Trophoblast cell (in vitro differentiated cells and primary cell): ENCODE measurements at regions not wholly inside any gene's neighbourhood (a gene's known extent, or its start where the extent isn't known, plus 50 kb on each side); places are given as distances from the start of the nearest gene placed in this dataset.

Experiments
- DNase-seq, 2 donors: peaks; one replicate each; pipeline ENCODE4 v3.0.0-alpha.2; 2016
- H2AFZ ChIP-seq: 2 replicates; pipeline ENCODE4 v1.6.1; 2013; ENCODE audit warnings: low read length, moderate library complexity, mild to moderate bottlenecking; ENCODE audit not compliant: insufficient read depth, poor library complexity
- H2AK5ac ChIP-seq: 2 replicates; pipeline ENCODE4 v1.6.1; 2013; ENCODE audit warnings: mild to moderate bottlenecking, low read length
- H2BK120ac ChIP-seq: 2 replicates; pipeline ENCODE4 v1.6.1; 2013; ENCODE audit warnings: low read length, mild to moderate bottlenecking, moderate library complexity; ENCODE audit not compliant: insufficient read depth, poor library complexity
- H2BK12ac ChIP-seq: 2 replicates; pipeline ENCODE4 v1.6.1; 2013; ENCODE audit warnings: mild to moderate bottlenecking, low read length, moderate library complexity
- H2BK5ac ChIP-seq: 2 replicates; pipeline ENCODE4 v1.6.1; 2013; ENCODE audit warnings: low read length, low read depth, moderate library complexity, mild to moderate bottlenecking; ENCODE audit not compliant: poor library complexity
- H3K14ac ChIP-seq: 2 replicates; pipeline ENCODE4 v1.6.1; 2013; ENCODE audit warnings: mild to moderate bottlenecking, low read length
- H3K18ac ChIP-seq: 2 replicates; pipeline ENCODE4 v1.6.1; 2013; ENCODE audit warnings: mild to moderate bottlenecking, low read length
- H3K23ac ChIP-seq: 2 replicates; pipeline ENCODE4 v1.6.1; 2013; ENCODE audit warnings: low read length
- H3K27ac ChIP-seq: 2 replicates; pipeline ENCODE4 v1.5.1; 2013; ENCODE audit warnings: low read depth, mild to moderate bottlenecking, inconsistent platforms, low read length, moderate library complexity
- H3K27me3 ChIP-seq: 2 replicates; pipeline ENCODE4 v1.6.1; 2013; ENCODE audit warnings: inconsistent platforms, mild to moderate bottlenecking, low read length, moderate library complexity; ENCODE audit not compliant: insufficient read depth
- H3K36me3 ChIP-seq, 2 experiments: 1 replicate in 1 of 2; 2 replicates in 1 of 2; pipeline ENCODE4 v1.6.1; 2013; ENCODE audit warnings: low read length in 2 of 2, mild to moderate bottlenecking in 2 of 2, moderate library complexity in 1 of 2; ENCODE audit not compliant: insufficient read depth in 2 of 2, control insufficient read depth in 1 of 2
- H3K4ac ChIP-seq: 2 replicates; pipeline ENCODE4 v1.6.1; 2013; ENCODE audit warnings: low read depth, mild to moderate bottlenecking, low read length, moderate library complexity
- H3K4me1 ChIP-seq, 2 experiments: 1 replicate in 1 of 2; 2 replicates in 1 of 2; pipeline ENCODE4 v1.6.1; 2013; ENCODE audit warnings: low read length in 2 of 2, mild to moderate bottlenecking in 2 of 2, moderate library complexity in 1 of 2; ENCODE audit not compliant: insufficient read depth in 2 of 2, control insufficient read depth in 1 of 2
- H3K4me2 ChIP-seq: 2 replicates; pipeline ENCODE4 v1.6.1; 2013; ENCODE audit warnings: inconsistent platforms, mild to moderate bottlenecking, low read length, moderate library complexity
- H3K4me3 ChIP-seq: 2 replicates; pipeline ENCODE4 v1.5.1; 2013; ENCODE audit warnings: mild to moderate bottlenecking, low read depth, low read length, inconsistent platforms
- H3K79me1 ChIP-seq: one replicate; pipeline ENCODE4 v1.6.1; 2013; ENCODE audit warnings: low read length
- H3K79me2 ChIP-seq: 2 replicates; pipeline ENCODE4 v1.6.1; 2013; ENCODE audit warnings: low read length, mild to moderate bottlenecking; ENCODE audit not compliant: control insufficient read depth, insufficient read depth, poor library complexity
- H3K9ac ChIP-seq: 2 replicates; pipeline ENCODE4 v1.6.1; 2013; ENCODE audit warnings: mild to moderate bottlenecking, low read length
- H3K9me3 ChIP-seq: 2 replicates; pipeline ENCODE4 v1.6.1; 2013; ENCODE audit warnings: low read depth, mild to moderate bottlenecking, control low read depth, inconsistent platforms, low read length; ENCODE audit not compliant: insufficient read depth
- H4K12ac ChIP-seq: 2 replicates; pipeline ENCODE4 v1.6.1; 2013; ENCODE audit warnings: low read depth, mild to moderate bottlenecking, low read length, moderate library complexity
- H4K8ac ChIP-seq: 2 replicates; pipeline ENCODE4 v1.6.1; 2013; ENCODE audit warnings: low read depth, mild to moderate bottlenecking, low read length, moderate library complexity
- H4K91ac ChIP-seq: one replicate; pipeline ENCODE4 v1.6.1; 2013; ENCODE audit warnings: low read depth, mild to moderate bottlenecking, low read length, moderate library complexity
- WGBS: extraction: QIAGEN DNeasy Blood & Tissue Kit; methylation state at CpG from one replicate; pipeline ENCODE4 v1.1.7; 2013; ENCODE audit warnings: missing lambda C conversion rate; ENCODE audit not compliant: insufficient read length, insufficient coverage; ENCODE audit errors: extremely low coverage; 5-methylcytosine and 5-hydroxymethylcytosine counted together

DNA sequence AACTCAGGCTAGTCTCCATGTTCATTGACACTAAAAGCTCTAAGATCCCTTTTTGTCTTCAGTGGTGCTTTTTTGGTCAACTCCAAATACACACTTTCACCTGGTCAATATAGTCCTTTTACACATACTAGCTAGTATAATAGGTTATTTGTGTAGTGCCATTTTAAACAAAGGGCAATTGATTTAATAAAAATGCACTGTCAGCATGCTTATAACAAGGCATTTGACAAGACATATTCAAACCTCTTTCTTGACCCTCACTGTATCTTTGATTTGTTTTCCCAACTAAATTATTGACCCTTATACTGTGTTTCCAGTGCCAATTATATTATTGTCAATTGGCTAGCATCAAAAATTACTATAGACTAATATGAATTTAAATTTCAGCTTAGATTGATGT is 1117.6 kb upstream of the DDX18 start:
- Histone ChIP-seq H2AK5ac (no peak overlapping the region), H3K4me2 (no peak overlapping the region), H3K4ac (no peak overlapping the region), H4K8ac (no peak overlapping the region), H3K18ac (no peak overlapping the region), H3K4me1 (no peaks in the 10 kb centered on the region), H3K27me3 (no peaks in the 10 kb centered on the region), H4K12ac (no peak overlapping the region), H3K79me2 (no peaks in the 10 kb centered on the region), H3K79me1 (no peaks in the 10 kb centered on the region), H3K9me3 (no peaks in the 10 kb centered on the region), H4K91ac (no peak overlapping the region), H3K9ac (no peak overlapping the region), H3K27ac (no peak overlapping the region), H2BK12ac (no peak overlapping the region), H3K4me3 (no peak overlapping the region), H2AFZ (no peak overlapping the region), H3K14ac (no peak overlapping the region), H3K23ac (no peak overlapping the region), H2BK120ac (no peak overlapping the region), H3K36me3 (no peaks in the 10 kb centered on the region), H2BK5ac (no peak overlapping the region)
- no peak for DNase-seq

DNA sequence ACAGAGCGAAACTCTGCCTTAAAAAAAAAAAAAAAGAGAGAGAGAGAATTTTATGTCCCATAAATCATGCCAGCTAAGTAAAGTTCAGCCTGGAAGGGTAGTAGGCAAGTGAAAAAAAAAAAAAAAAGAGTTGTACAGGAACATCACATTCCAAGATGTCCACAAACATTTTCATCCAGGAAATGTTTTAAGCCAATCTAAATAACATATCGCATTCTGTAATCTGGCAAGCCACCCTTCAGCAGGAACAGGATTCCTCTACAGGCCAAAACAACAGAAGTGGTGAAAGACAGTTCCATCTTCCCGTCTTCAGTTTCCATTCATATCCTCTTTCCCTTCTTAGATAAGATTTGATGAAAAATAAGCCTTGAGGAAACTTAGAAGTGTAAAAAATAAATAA is 1108.1 kb upstream of the DDX18 start:
- DNase-seq: no peak
- Histone ChIP-seq H3K9ac (no peak overlapping the region), H3K4me1 (no peaks in the 10 kb centered on the region), H3K27me3 (no peaks in the 10 kb centered on the region), H3K4ac (no peak overlapping the region), H3K4me3 (no peak overlapping the region), H3K79me1 (no peaks in the 10 kb centered on the region), H3K36me3 (no peaks in the 10 kb centered on the region), H3K23ac (no peak overlapping the region), H2BK12ac (no peak overlapping the region), H4K8ac (no peak overlapping the region), H3K4me2 (no peak overlapping the region), H3K27ac (no peak overlapping the region), H3K18ac (no peak overlapping the region), H4K12ac (no peak overlapping the region), H3K14ac (no peak overlapping the region), H2AK5ac (no peak overlapping the region), H2BK120ac (no peak overlapping the region), H4K91ac (no peak overlapping the region), H3K9me3 (no peaks in the 10 kb centered on the region), H3K79me2 (no peaks in the 10 kb centered on the region), H2AFZ (no peak overlapping the region), H2BK5ac (no peak overlapping the region)
- whole genome bisulfite sequencing: no CpG with 5 or more reads among the region's 3 CpGs

DNA sequence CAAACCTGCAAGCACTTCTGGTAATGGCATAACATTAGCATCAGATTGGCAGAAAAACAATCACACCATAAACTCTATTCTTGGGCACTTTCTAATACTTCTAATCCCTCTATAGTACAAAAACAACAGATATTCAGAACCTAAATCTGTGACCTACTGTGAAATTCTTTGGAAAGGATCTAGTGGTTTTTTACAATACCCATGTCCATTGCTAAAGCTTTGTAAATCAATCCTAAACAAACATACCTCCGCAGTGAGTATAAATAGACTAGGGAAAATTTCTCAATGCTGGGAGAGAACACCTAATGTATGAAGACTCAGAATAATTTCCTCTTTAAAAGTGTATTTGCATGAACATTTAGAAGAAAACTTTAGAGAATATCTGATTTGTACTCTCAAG is 1098.5 kb upstream of the DDX18 start:
- H2AFZ ChIP-seq: no peak overlapping the region
- no peak overlapping the region for H3K27ac ChIP-seq
- H3K36me3 ChIP-seq: no peaks in the 10 kb centered on the region
- no peak overlapping the region for H3K9ac ChIP-seq
- no peak overlapping the region for H3K4me2 ChIP-seq
- no peak overlapping the region for H4K91ac ChIP-seq
- H3K27me3 ChIP-seq: no peaks in the 10 kb centered on the region
- no peaks in the 10 kb centered on the region for H3K9me3 ChIP-seq
- no peak overlapping the region for H3K18ac ChIP-seq
- H3K4me1 ChIP-seq: no peaks in the 10 kb centered on the region
- H4K12ac ChIP-seq: no peak overlapping the region
- H3K4ac ChIP-seq: no peak overlapping the region
- no peak overlapping the region for H2BK120ac ChIP-seq
- no peak overlapping the region for H3K23ac ChIP-seq
- no peak overlapping the region for H2BK5ac ChIP-seq
- H4K8ac ChIP-seq: no peak overlapping the region
- no peak overlapping the region for H2BK12ac ChIP-seq
- no peaks in the 10 kb centered on the region for H3K79me1 ChIP-seq
- H3K79me2 ChIP-seq: no peaks in the 10 kb centered on the region
- no peak overlapping the region for H2AK5ac ChIP-seq
- no peak for DNase-seq
- no peak overlapping the region for H3K14ac ChIP-seq
- no peak overlapping the region for H3K4me3 ChIP-seq
- no CpG with 5 or more reads among the region's 1 CpG for WGBS

DNA sequence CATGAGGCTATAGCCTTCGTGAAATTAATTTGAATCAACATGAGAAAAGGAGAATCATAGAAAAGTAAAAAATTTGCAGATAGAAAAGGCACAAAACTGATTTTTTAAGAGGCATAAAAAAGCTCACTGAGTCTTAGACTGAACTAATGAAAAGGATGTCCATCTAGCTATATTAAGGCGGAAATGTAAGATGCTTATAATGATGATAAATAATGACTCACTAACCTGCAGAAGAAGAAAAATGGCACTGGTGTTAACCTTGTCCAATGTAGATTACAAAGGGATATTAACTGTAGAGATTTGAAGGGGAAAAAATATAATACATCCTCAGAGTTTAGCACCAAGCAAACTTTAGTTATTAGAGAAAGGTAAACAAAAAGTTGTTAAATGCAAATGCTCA is 1098.0 kb upstream of the DDX18 start:
- Histone ChIP-seq H3K14ac (no peak overlapping the region), H3K79me2 (no peaks in the 10 kb centered on the region), H3K79me1 (no peaks in the 10 kb centered on the region), H2AK5ac (no peak overlapping the region), H2AFZ (no peak overlapping the region), H3K4me2 (no peak overlapping the region), H3K27me3 (no peaks in the 10 kb centered on the region), H3K4ac (no peak overlapping the region), H3K4me1 (no peaks in the 10 kb centered on the region), H4K12ac (no peak overlapping the region), H3K4me3 (no peak overlapping the region), H3K23ac (no peak overlapping the region), H2BK120ac (no peak overlapping the region), H3K27ac (no peak overlapping the region), H4K8ac (no peak overlapping the region), H2BK12ac (no peak overlapping the region), H4K91ac (no peak overlapping the region), H3K9ac (no peak overlapping the region), H2BK5ac (no peak overlapping the region), H3K36me3 (no peaks in the 10 kb centered on the region), H3K9me3 (no peaks in the 10 kb centered on the region), H3K18ac (no peak overlapping the region)
- DNase-seq: no peak
- WGBS: no CpG with 5 or more reads among the region's 2 CpGs

DNA sequence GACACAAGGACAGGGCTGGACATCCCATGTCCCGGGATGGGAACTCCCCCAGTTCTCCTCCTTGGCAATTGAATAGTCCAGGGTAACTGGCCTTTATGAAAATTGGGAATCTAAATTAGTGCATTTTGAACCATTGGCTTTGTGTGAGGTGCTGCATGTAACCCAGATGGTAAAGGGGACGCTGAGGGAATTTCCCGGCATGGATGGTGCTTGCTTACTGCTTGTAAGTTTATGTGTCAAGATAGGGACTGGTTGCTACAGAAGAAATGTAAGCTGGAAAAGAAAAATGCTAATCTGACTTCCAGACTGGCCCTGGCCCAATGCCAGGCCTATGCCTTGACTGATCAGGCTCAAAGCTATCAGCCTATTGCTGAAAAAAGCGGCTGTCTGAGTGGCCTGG is 1096.7 kb upstream of the DDX18 start:
- WGBS: no CpG with 5 or more reads among the region's 4 CpGs
- H3K27ac ChIP-seq: no peak overlapping the region

More for the DNA sequence above, 1096.7 kb upstream of the DDX18 start:
- H2AFZ ChIP-seq: no peak overlapping the region
- H3K14ac ChIP-seq: no peak overlapping the region
- no peak overlapping the region for H4K91ac ChIP-seq
- DNase-seq: no peak
- H2AK5ac ChIP-seq: no peak overlapping the region
- H3K9me3 ChIP-seq: no peaks in the 10 kb centered on the region
- H3K4me2 ChIP-seq: no peak overlapping the region
- no peak overlapping the region for H4K8ac ChIP-seq
- H3K79me1 ChIP-seq: no peaks in the 10 kb centered on the region
- no peak overlapping the region for H2BK12ac ChIP-seq
- H3K36me3 ChIP-seq: no peaks in the 10 kb centered on the region
- H3K27me3 ChIP-seq: no peaks in the 10 kb centered on the region
- H3K23ac ChIP-seq: no peak overlapping the region
- H3K79me2 ChIP-seq: no peaks in the 10 kb centered on the region
- no peak overlapping the region for H3K4me3 ChIP-seq
- H3K4ac ChIP-seq: no peak overlapping the region
- no peak overlapping the region for H2BK120ac ChIP-seq
- H3K4me1 ChIP-seq: no peaks in the 10 kb centered on the region
- H3K18ac ChIP-seq: no peak overlapping the region
- no peak overlapping the region for H3K9ac ChIP-seq
- H4K12ac ChIP-seq: no peak overlapping the region
- no peak overlapping the region for H2BK5ac ChIP-seq
